GM23338 (cell line): ENCODE measurements at regions not wholly inside any gene's neighbourhood (a gene's known extent, or its start where the extent isn't known, plus 50 kb on each side); places are given as distances from the start of the nearest gene placed in this dataset.

Source experiments
- ATAC-seq: fragments of 200-7000 bp; cut with Tn5 transposase; 3 replicates; pipeline ENCODE4 v1.9.1; 2020
- DNase-seq: peaks from one replicate; pipeline ENCODE4 v3.0.0-alpha.2; 2015; ENCODE audit warnings: low spot score
- H2AFZ ChIP-seq: fragments of 200-600 bp; sonication (generic); 2 replicates; pipeline ENCODE4 v1.8.0; 2016; ENCODE audit warnings: antibody characterized with exemption, mild to moderate bottlenecking, moderate library complexity
- H3F3A ChIP-seq: fragments of 200-600 bp; sonication (generic); replicated peaks from 2 replicates; pipeline ENCODE4 v1.8.0; 2017; ENCODE audit warnings: antibody characterized with exemption, mixed run types, low read depth
- H3K27ac ChIP-seq: fragments of 200-600 bp; sonication (generic); 2 replicates; pipeline ENCODE4 v1.6.1; 2016; ENCODE audit warnings: low read depth
- H3K27me3 ChIP-seq: fragments of 200-600 bp; sonication (generic); 2 replicates; pipeline ENCODE4 v1.8.0; 2016; ENCODE audit warnings: mild to moderate bottlenecking, mixed run types, moderate library complexity; ENCODE audit not compliant: insufficient read depth
- H3K36me3 ChIP-seq: fragments of 200-600 bp; sonication (generic); 2 replicates; pipeline ENCODE4 v1.8.0; 2016; ENCODE audit warnings: mild to moderate bottlenecking; ENCODE audit not compliant: insufficient read depth
- H3K4me1 ChIP-seq: fragments of 200-600 bp; sonication (generic); 2 replicates; pipeline ENCODE4 v1.8.0; 2016; ENCODE audit warnings: mild to moderate bottlenecking, moderate library complexity; ENCODE audit not compliant: insufficient read depth
- H3K4me2 ChIP-seq: fragments of 200-600 bp; sonication (generic); 2 replicates; pipeline ENCODE4 v1.7.1; 2017; ENCODE audit warnings: mixed run types
- H3K4me3 ChIP-seq: fragments of 200-600 bp; sonication (generic); 2 replicates; pipeline ENCODE4 v1.6.1; 2016; ENCODE audit warnings: mixed run types
- H3K79me2 ChIP-seq: fragments of 200-600 bp; sonication (generic); replicated peaks from 2 replicates; pipeline ENCODE4 v1.8.0; 2017; ENCODE audit warnings: mild to moderate bottlenecking; ENCODE audit not compliant: insufficient read depth
- H3K9me2 ChIP-seq: fragments of 200-600 bp; sonication (generic); 2 replicates; pipeline ENCODE4 v1.8.0; 2017; ENCODE audit not compliant: insufficient read depth
- H4K20me1 ChIP-seq: fragments of 200-600 bp; sonication (generic); replicated peaks from 2 replicates; pipeline ENCODE4 v1.8.0; 2017; ENCODE audit warnings: mild to moderate bottlenecking; ENCODE audit not compliant: insufficient read depth
- H3K27ac Mint-ChIP-seq: 2 replicates; pipeline ENCODE4 v1.8.0; 2020; ENCODE audit warnings: inconsistent platforms, mild to moderate bottlenecking, moderate library complexity, mixed read lengths
- H3K27me3 Mint-ChIP-seq: 3 replicates; pipeline ENCODE4 v1.8.0; 2022; ENCODE audit warnings: low read depth, mild to moderate bottlenecking, moderate library complexity, mixed read lengths, inconsistent platforms; ENCODE audit not compliant: insufficient read depth, poor library complexity
- H3K36me3 Mint-ChIP-seq: 3 replicates; pipeline ENCODE4 v1.8.0; 2021; ENCODE audit warnings: low read depth, mild to moderate bottlenecking, inconsistent platforms, moderate library complexity, mixed read lengths
- H3K4me1 Mint-ChIP-seq: 3 replicates; pipeline ENCODE4 v1.8.0; 2020; ENCODE audit warnings: mild to moderate bottlenecking, inconsistent platforms, mixed read lengths
- H3K4me3 Mint-ChIP-seq: 3 replicates; pipeline ENCODE4 v1.8.0; 2021; ENCODE audit warnings: moderate library complexity, mild to moderate bottlenecking, inconsistent platforms, mixed read lengths
- H3K9me3 Mint-ChIP-seq: 3 replicates; pipeline ENCODE4 v1.8.0; 2020; ENCODE audit warnings: moderate library complexity, mild to moderate bottlenecking, inconsistent platforms, mixed read lengths
- CREB1 ChIP-seq: fragments of 250-450 bp; sonication (Bioruptor Pico); IDR thresholded peaks from 2 replicates; pipeline ENCODE4 v1.5.0; 2020; ENCODE audit warnings: low read depth, mild to moderate bottlenecking, moderate library complexity
- CTCF ChIP-seq, 2 experiments: fragments of 200-600 bp in 1 of 2; sonication (generic) in 1 of 2; conservative IDR thresholded peaks; 2 replicates each; pipeline versions ENCODE4 v1.5.1 to v1.6.1; 2016 to 2017; ENCODE audit warnings: antibody characterized with exemption in 2 of 2, low read depth in 2 of 2, mild to moderate bottlenecking in 2 of 2, moderate library complexity in 1 of 2
- ETS1 ChIP-seq: IDR thresholded peaks from 2 replicates; pipeline ENCODE4 v1.6.1; 2016; ENCODE audit warnings: antibody characterized with exemption
- EZH2 ChIP-seq: fragments of 200-600 bp; sonication (generic); IDR thresholded peaks from one replicate; pipeline ENCODE4 v1.8.0; 2017; ENCODE audit warnings: antibody characterized with exemption, mild to moderate bottlenecking, low read depth; ENCODE audit not compliant: unreplicated experiment
- EZH2phosphoT487 ChIP-seq: fragments of 200-600 bp; sonication (generic); IDR thresholded peaks from one replicate; pipeline ENCODE4 v1.8.1; 2018; ENCODE audit warnings: antibody characterized with exemption; ENCODE audit not compliant: unreplicated experiment
- JUNB ChIP-seq: IDR thresholded peaks from one replicate; pipeline ENCODE4 v1.6.1; 2016; ENCODE audit warnings: antibody characterized with exemption; ENCODE audit not compliant: unreplicated experiment
- NANOG ChIP-seq: IDR thresholded peaks from 2 replicates; pipeline ENCODE4 v1.6.1; 2016; ENCODE audit warnings: antibody characterized with exemption, borderline replicate concordance
- POLR2AphosphoS5 ChIP-seq: IDR thresholded peaks from 2 replicates; pipeline ENCODE4 v1.6.1; 2016; ENCODE audit warnings: antibody characterized with exemption, low read depth
- REST ChIP-seq: IDR thresholded peaks from one replicate; pipeline ENCODE4 v1.6.1; 2018; ENCODE audit warnings: antibody characterized with exemption; ENCODE audit not compliant: unreplicated experiment
- STAT1 ChIP-seq: IDR thresholded peaks from one replicate; pipeline ENCODE4 v1.6.1; 2016; ENCODE audit warnings: antibody characterized with exemption; ENCODE audit not compliant: unreplicated experiment
- ZNF114 ChIP-seq: fragments of 250-450 bp; sonication (Bioruptor Pico); IDR thresholded peaks from 2 replicates; pipeline ENCODE4 v1.5.0; 2020; ENCODE audit warnings: mild to moderate bottlenecking, moderate library complexity
- ZNF331 ChIP-seq: fragments of 250-450 bp; sonication (Bioruptor Pico); IDR thresholded peaks from 2 replicates; pipeline ENCODE4 v1.5.0; 2020; ENCODE audit warnings: low read depth, mild to moderate bottlenecking, moderate library complexity
- ZNF462 ChIP-seq: fragments of 250-450 bp; sonication (Bioruptor Pico); IDR thresholded peaks from 2 replicates; pipeline ENCODE4 v1.5.0; 2020; ENCODE audit warnings: mild to moderate bottlenecking, moderate library complexity

GRCh38 chr5:56706504-56706903 is 108.8 kb upstream of the MAP3K1 start:
- no peak overlapping the region for H2AFZ ChIP-seq
- DNase-seq: no peak
- Mint-ChIP-seq H3K27me3 (peaks cover 1% of the 10 kb centered on the region), H3K4me3 (no peak overlapping the region), H3K27ac (no peak overlapping the region), H3K36me3 (no peaks in the 10 kb centered on the region), H3K9me3 (no peaks in the 10 kb centered on the region; the same call in 2 of the 3 replicates), H3K4me1 (peaks cover 9% of the 10 kb centered on the region)
- peaks cover 8% of the 10 kb centered on the region for H3K9me2 ChIP-seq
- no peak overlapping the region for H3K4me3 ChIP-seq
- no peaks in the 10 kb centered on the region for H3K79me2 ChIP-seq
- H3F3A ChIP-seq: no peaks in the 10 kb centered on the region
- TF ChIP-seq CTCF (conservative IDR thresholded peaks at IDR 0.05; ENCODE audit: low read depth in 2 of 2) (no peak), ZNF331 (no peak), EZH2 (no peak), JUNB (no peak), ZNF462 (CRISPR knock-in tag) (no peak), POLR2AphosphoS5 (no peak), CREB1 (no peak), STAT1 (no peak), ETS1 (no peak), EZH2phosphoT487 (no peak), ZNF114 (CRISPR knock-in tag) (no peak), NANOG (no peak), REST (no peak)
- H4K20me1 ChIP-seq: no peaks in the 10 kb centered on the region
- H3K4me2 ChIP-seq: no peak overlapping the region
- peaks cover 6% of the 10 kb centered on the region; the same call in 1 of the 2 replicates for H3K4me1 ChIP-seq
- no peak for ATAC-seq
- H3K36me3 ChIP-seq: no peaks in the 10 kb centered on the region
- H3K27me3 ChIP-seq: no peaks in the 10 kb centered on the region
- no peak overlapping the region for H3K27ac ChIP-seq
